CD1c-positive myeloid dendritic cell (primary cell): ENCODE measurements at regions not wholly inside any gene's neighbourhood (a gene's known extent, or its start where the extent isn't known, plus 50 kb on each side); places are given as distances from the start of the nearest gene placed in this dataset.
A peak's percentile ranks its signal among the peaks of the same experiment; 100 is the strongest.

Source experiments
- DNase-seq: peaks from one replicate; pipeline ENCODE4 v3.0.0-alpha.2; 2016; ENCODE audit errors: extremely low spot score

DNA sequence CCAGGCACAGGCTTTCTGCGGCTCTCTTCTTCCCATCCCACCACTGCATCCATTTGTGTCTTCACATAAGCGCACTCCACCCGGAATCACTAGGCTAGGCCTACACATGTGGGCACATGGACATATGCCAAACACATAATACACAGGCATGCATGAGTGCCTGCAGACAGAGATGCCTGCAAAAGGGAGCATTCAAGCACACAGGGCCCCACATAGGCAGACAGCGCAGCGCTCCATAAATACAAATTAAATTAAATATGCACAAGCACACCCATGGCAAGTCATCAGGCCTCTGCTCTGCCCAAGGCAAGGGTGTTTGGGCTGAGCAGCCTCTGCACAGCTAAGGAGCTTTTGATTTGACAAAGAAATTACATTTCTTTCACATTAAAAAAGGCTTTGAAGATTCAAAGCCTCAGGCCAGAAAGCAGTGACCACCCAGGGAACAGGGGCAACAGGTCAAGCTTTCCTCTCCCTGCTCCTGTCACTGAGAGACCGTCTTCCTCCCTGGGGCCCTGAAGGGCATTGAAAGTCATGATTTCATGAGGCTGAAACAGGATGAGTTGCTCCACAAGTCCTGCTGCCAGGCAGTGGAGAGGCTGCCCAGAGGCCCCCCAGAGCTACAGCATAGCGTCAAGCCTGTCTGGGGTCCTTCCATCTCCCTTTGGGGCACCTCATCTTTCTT, 134.2 kb upstream of the LRFN2 start:
- no peak for DNase-seq

DNA sequence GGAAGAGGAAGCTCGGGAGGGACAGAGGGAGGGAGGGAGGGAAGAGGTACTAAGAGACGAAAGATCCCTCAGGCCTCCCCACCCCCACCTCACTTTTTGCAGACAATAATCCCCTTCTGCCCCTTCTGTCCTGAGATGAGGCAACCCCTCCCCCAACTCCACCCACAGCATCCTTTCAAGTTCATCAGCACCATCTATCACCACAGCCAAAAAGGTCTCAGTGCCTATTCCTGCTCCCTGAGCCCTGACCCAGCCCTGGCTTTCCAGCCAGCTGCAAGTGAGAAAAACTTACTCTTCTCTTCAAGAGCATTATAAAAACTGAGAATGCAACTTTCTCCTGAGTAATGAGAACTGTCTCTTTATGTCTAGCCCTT, 133.2 kb upstream of the LRFN2 start:
- DNase-seq: no peak

DNA sequence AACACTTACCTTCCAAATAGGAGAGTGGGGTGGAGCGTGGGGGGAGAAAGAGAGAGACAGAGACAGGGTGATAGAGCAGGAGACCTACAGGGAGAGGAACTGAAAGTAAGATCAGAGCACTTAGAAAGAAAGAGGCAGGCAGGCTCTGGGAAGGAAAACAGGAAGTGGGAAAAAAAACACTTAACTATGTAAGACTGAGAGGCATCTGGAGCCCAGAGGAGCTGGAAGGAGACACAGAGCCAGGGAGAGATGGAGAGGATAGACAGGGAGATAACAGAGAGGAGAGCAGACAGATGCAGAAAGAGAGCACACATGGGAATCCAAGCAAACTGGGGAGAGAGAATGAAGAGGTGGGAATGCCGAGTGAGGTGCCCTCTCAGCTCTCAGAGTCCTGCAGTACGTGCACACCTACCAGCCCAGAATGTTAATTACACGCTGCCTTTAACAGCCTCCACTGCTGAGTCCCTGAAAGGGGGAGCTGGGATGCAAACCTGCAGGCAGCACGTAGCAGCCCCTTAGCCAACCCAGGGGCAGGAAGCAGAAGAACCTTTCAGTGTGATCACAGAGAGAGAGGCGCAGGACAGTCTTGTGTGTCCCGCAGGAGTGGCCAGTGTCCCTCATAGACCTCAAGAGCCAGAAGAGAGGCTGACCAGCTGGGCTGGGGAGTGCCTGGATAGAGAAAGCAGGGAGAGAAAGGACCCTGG, 132.7 kb upstream of the LRFN2 start:
- DNase-seq: peak; percentile 72

DNA sequence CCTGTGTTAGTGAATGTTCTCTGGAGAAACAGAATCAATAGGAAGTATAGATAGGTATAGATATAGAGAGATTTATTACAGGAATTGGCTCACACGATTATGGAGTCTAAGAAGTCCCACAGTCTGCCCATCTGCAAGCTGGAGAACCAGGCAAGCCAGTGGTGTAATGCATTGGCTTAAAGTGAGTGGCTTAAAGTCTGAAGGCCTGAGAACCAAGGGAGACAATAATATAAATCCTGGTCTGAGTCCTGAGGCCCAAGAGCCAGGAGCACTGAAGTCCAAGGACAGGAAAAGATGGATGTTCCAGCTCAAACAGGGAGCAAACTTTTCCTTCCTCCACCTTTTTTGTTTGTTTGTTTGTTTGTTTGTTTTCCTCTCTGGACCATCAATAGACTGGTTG, 131.2 kb upstream of the LRFN2 start:
- no peak for DNase-seq

DNA sequence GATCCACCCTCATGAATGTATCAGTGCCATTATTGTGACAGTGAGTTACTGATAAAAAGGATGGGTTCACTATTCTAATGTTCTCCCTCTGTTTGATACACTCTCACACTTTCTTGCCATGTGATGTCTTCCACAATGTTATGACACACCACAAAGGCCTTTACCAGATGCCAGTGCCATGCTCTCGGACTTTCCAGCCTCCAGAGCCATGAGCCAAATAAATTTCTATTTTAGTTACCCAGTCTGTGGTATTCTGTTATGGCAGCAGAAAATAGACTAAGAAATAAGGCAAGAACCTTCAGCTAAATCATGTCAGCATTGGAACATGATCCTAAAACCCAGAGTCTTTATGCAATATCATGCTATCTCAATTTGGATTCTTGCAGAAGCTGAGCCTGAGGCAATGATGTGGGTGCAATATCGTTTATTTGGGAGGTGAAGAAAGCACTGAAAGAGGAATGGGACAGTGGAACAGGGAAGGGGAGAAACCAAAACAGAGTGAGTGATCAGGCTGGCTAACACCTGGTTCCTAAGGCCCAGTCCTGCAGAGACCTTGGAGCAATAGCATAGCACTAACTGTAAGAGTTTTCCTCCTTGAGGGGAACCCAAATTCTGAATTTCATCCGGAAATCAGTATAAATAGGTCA, 130.4 kb upstream of the LRFN2 start:
- DNase-seq: no peak

DNA sequence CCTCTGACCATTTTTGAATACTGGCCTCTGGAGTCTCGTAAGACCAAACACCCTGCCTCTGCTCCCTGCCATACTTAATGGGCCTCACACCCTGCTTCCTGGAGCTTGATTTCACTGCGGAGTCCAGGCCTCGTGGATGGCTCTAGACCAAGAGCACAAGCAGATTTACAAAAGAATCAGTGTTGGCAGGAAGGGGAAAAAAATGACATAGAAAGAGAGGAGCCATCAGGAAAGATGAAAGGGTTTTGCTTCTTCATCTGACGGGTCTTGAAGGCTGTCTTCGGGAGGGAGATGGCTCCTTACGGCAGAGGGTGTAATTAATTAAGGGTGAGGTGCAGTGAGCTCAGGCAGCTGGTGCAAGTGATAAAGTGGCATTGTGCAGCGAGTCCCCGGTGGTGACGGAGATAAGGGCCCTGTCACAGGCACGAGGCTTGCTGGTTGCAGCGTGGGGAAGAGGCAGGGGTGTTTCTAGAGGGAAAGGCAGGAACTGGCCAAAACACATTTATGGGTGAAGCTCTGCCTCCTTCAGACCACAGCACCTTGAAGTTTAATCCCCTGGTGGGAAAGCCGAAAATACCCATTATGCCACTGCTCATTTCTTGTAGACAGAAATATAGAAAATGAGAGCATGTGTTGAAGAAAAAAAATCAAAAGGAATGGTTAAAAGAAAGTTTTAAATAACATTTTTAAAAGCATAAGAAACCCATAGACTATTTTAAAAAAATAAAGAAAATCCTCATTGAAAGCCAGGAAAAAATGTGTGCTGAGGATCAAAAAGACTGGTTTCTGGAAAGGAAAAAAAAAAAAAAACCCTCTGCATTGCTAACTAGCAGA, 128.6 kb upstream of the LRFN2 start:
- DNase-seq: no peak

DNA sequence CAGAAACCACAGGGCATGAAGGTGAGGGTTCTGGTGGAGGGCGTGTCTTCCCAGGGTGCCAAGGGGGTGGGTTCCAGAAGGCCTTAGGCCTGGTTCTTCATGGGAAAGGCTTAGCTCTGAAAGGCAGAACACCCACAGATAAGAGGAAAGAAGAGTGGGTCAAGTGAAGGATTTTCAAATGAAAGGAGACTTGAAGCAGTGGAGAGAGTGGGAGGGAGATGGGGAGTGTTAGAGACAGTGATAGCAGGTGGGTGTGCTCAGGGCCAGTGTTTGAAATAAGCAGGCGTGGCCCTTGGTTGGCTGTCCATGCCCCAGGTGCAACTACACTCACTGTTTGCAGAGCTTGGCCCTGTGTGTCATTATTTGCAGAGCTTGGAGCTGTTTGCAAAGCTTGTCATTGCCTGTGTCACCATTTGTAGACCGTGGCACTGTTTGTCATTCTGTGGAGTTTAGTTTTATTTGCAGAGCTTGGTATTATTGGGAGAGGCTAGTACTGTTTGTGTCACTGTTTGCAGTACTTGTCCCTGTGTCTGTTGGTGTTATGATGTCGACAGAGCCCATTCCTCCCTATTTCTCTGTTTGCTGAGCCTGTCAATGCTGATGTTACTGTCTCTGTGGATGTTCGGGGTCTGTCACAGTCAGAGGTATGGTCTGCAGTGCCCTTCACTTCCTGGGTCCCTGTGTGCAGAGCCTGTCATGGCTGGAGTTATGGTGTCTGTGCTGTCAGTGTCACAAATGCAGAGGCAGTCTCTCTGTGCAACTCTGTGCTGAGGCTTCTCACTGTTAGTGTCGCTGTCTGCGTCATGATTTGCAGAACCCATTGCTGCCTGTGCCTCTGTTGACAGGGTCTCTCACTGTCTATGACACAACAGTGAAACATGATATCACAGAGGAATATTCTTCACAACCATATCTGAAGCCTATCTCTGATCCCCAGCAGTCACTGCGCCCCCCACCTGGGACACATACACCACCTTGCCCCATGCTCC, 127.7 kb upstream of the LRFN2 start:
- DNase-seq: no peak

DNA sequence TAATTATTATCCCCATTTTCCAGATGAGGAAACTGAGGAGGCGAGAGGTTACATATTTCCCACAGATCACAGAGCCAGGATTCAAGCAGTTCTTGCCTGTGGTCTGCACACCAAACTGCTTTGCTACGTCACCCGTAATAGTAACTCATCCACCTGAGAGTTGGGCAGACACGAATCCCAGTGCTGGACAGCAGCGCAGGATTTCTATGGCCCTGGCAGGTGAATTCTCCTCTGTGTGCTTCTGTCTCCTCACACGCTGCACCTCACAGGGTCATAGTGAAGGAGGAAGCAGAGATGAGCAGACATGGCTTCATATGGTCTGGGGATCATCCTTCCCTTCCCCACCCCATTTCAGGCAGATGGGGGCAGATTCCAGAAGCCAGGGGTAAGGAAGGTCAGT, 127.0 kb upstream of the LRFN2 start:
- DNase-seq: no peak

DNA sequence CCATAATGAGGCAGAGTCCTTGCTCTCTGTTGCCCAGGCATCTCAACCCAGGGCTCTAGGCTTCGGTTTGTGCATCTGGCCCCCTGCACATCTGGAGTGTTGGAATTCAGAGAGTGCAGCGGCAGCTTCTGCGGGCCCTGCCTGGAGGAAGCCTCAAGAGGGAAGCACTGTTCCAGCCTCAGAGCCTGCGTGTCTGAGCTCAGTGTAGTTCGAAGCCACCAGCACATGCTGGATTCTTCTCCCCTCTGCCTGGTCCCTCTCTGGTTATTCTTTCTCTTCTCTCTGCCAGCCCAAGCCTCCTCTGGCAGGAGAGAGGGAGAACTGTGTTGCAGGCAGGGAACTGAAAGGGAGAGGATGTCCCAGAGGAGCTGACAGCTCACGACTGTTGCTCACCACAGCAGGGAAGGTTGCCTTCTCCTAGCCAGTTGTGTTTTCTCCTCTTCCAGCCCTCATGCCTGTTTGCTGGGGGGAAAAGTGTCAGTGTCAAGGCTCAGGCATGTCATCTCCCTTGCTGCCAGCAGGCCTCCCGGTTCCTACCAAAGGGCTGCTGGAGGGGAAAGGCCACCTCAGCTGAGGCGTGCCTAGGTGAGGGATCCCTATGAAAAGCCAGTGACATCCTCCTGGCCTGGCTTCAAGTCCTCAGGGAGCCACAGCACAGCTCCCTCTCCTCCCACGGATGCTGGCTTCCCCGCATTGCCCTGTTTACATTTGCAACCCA, 126.0 kb upstream of the LRFN2 start:
- no peak for DNase-seq

DNA sequence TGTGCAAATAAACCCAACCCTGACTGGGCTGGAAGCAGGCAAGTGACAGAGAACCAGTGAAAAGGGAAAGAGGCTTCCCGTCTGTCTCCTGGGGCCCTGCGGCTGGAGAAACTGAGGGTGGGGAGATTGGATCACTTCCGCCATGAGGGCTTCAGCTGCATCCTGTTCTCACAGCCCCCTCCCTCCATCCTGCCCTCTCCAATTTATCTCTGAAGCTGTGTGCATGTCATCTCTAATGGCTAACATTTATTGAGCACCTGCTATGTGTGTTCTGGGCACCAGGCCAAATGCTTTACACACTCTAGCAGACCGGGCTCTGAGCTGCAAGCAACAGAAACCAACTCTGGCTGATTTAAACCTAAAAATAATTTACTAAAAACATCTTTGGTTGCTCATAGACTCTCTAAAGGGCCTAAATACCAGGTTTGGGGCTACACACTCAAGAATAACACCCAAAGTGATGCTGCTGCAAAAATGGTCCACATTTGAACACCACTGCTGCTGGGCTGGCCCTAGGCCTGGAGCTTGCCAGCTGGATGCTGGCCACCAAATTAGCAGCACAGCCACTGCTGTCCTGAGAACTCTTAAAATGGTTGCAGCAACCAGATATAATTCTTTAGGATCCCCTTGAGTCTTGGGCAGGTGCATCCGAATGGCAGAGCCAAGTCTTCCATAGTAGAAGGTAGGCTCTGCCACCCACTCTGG, 123.6 kb upstream of the LRFN2 start:
- no peak for DNase-seq

DNA sequence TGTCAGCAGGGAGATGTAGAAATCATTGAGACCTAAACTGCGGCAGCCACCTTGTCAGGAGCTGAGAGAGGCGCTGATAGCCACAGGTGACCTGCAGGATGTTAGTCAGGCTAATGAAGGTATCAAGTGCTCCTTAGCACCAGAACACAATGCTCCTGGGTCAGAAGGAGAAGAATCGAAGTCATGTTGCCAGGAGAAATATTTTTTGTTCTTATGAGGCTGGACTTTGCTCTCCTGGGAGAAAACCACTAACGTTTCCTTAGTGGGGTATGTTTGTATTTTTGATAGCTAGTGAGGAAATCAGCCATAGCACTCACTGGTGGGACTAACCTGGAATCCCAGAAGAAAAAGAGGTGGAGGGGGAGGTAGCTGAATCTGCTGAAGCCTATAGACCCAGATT, 120.9 kb upstream of the LRFN2 start:
- no peak for DNase-seq

DNA sequence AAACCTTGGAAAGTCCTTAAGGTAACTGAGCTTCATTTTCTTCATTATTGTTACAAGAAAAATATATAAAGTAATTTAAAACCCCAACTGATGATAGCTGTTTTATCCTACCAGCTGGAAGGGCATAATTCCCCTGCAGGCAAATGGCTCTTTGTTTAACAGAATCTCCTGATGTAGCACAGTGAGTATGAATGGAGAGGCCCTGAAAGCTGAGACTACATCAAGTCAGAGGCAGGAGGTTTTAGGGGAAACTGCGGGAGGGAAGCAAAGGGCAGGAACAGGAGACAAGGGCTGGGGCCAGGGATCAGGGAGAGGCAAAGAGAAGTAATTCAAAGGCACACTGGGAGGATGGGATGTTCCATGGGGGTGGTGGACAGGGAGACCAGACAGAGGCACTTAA, 119.0 kb upstream of the LRFN2 start:
- no peak for DNase-seq

DNA sequence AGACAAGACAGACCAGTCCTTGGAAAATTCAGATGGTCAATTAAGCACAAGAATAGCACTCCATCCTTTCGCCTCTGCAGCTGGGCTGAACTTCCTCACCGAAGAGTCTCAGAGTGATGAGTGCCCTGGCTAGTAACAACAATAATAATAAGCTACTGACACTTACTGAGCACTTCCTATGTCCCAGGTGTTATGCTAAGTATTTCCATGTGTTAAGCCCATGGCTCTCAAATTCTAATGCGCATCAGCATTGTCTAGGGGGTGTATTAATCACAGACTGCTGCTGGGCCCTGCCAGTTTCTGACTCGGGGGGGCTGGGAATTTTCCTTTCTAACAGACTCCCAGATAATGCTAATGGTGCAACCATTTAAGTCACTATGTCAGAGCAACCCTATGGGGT, 118.2 kb upstream of the LRFN2 start:
- no peak for DNase-seq

DNA sequence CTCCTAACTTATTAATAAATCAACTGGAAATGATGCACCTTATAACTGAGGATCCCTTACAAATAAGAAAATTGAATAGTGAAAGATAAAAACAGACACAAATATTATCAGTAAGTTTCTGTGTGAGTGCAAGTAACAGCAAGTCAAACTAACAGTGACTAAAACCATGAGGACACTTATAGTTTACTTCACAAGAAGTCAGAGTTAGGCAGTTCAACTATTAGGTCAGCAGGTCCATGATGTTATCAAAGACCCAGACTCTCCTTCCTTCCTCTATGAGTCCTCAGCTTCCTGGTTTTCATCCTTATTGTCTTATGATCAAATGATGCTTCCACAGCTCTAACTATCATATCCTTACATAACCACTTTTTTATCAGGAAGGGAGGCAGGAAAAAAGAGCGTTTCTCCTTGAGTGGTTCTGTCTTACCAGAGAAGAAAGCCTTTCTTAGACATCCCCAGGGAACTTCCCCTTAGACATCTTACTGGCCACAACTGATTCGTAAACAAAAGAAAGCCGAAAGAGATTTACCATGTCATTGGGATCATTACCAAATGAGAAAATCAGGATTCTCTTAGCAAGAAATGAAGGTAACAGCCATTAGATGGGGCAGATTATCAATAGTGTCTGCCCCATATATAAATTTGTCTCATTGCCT, 114.3 kb upstream of the LRFN2 start:
- DNase-seq: no peak

DNA sequence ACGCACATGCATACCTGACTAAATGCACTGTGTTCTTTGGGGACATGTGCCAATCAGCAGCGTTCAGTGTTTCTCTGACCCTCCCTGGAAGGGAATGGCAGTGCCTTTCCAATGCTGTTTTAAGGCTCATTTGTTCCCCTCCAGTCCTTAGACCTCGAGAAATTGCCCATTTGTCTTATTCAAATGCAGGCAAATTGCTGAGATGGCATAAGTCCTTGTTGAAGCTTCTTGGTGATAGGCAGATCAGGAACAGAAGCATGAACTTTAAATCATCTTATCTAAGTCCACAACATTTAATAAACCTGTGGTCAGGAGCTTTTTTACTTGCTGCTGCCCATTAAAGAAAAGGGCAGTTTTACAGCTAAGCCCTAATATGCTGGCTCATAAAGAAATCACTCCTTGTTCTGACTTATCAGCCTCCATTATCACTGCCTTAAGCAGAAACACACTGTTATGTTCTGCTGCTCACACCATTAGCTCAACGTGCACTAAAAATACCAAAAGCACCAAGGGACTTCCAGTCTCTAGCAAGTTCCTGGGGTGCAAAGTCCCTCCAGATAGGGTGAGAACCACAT, 112.9 kb upstream of the LRFN2 start:
- DNase-seq: no peak

DNA sequence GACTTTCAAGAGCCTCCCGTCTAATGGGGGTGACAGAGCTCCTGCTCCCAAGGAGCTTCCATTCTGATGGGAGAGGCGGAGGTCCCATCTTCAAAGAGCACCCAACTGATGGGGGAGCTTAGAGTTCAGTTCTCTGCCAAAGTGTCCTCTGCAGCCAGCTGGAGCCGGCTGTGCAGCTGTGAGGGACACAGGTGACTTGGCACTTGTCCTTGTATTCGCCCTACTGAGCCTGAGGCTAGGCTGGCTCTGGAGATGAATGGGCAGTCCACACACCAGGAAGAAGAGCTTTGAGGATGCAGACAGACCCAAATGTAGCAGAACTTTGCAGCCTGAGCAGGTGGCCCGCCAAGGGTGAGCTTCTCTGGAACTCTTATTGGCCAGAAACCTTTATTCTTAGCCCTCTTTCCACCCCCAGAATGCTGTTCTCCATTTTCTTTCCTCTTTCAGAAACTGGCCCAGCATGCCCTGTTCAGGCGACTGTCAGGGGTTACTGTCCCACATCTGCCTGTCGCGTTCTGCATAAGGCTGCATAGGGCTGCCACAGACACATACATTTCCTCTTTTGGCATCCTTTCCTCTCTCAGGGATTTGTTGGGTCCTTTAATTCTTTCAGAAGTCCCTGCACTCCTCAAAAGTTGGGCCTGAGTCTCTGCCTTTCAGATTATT, 108.7 kb upstream of the LRFN2 start:
- no peak for DNase-seq

DNA sequence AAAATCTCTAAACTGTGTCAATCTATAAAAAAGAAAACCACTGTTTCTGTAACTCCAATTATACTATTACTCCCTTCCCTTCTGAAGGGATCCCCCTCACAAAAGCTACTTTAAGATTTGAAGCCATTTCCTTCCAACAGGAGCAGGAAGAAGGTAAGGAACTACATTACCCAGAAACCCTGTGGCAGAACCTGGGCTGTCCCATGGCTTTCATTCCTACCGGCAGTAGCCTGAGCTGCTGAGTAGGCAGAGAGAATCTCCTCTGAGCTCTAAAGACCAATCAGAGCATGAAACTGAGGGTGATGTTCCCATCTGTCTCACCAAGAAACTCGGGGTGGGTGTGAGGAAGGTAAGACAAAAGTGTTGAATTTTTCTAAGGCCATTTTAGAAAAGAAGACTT, 108.0 kb upstream of the LRFN2 start:
- no peak for DNase-seq

DNA sequence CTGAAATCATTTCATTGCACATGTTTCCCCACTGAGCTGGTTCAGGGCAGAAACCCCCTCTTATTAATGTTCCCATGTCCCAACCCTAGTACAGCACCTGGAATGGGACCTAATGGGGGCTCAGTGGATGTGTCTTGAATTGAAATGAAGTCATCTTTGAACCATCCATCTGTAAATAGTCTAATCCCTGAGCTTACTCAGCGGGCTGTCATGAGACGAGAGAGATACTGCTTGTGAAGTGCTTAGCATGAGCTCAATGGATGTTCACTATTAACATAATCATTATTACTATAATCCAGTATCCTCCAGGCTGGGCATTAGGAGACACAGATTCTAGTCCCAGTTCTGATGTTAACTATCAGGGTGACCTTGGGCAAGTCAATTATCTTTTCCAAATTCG, 106.6 kb upstream of the LRFN2 start:
- DNase-seq: no peak

DNA sequence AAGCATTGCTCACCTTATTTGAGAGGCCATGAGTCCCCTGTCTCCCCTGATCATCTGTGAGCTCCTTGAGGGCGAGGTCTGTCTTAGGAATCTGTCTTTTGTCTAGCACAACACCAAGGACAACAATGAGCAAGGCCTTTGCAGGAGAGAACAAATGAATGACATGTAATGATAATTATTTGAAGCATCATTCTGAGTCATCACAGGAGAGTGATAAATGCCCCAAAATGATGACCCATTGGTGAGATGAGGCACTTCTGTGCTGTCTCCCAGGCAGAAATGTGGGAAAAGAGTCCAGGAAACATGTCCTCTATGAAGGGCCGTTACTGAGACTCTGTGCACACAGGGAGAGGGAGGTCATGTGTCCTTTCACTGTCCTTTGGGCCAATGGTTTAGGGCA, 105.2 kb upstream of the LRFN2 start:
- no peak for DNase-seq
